Testis (tissue), 2 donors: ENCODE measurements at regions not wholly inside any gene's neighbourhood (a gene's known extent, or its start where the extent isn't known, plus 50 kb on each side); places are given as distances from the start of the nearest gene placed in this dataset.

Experiments
- CTCF ChIP-seq, 3 experiments: fragments of 450-650 bp in 2 of 3; fragments of 200-600 bp in 1 of 3; sonication (generic) in 1 of 3; IDR thresholded peaks; one replicate each; pipeline ENCODE4 v1.5.1; 2016 to 2019; ENCODE audit warnings: antibody characterized with exemption in 3 of 3, mild to moderate bottlenecking in 2 of 3, moderate library complexity in 1 of 3
- POLR2A ChIP-seq: fragments of 450-650 bp; IDR thresholded peaks from one replicate; pipeline ENCODE4 v1.6.1; 2017; ENCODE audit warnings: antibody characterized with exemption, mild to moderate bottlenecking, moderate library complexity

GRCh38 chr2:47283659-47284058 lies 85.5 kb upstream of the EPCAM start:
- no peak for TF ChIP-seq CTCF (IDR thresholded peaks at IDR 0.05)
- no peak for TF ChIP-seq POLR2A
